GM19328 (cell line): ENCODE measurements at regions not wholly inside any gene's neighbourhood (a gene's known extent, or its start where the extent isn't known, plus 50 kb on each side); places are given as distances from the start of the nearest gene placed in this dataset.

Source experiments
- ATAC-seq: cut with Tn5 transposase; IDR thresholded peaks from one replicate; pipeline ENCODE4 v1.9.1; 2021; ENCODE audit warnings: mild to moderate bottlenecking, moderate library complexity; ENCODE audit not compliant: unreplicated experiment

GRCh38 chr2:117762454-117762853 lies 52.0 kb upstream of the DDX18 start:
- ATAC-seq = no peak

- no peak for ATAC-seq
These were observed 50.7 kb upstream of the DDX18 start for GRCh38 chr2:117763804-117764203.
